GM23248 (cell line): ENCODE measurements at regions not wholly inside any gene's neighbourhood (a gene's known extent, or its start where the extent isn't known, plus 50 kb on each side); places are given as distances from the start of the nearest gene placed in this dataset.

Experiments
- DNase-seq: peaks from one replicate; pipeline ENCODE4 v3.0.0-alpha.2; 2015
- H2AFZ ChIP-seq: fragments of 200-600 bp; sonication (generic); 2 replicates; pipeline ENCODE4 v1.6.1; 2016; ENCODE audit warnings: antibody characterized with exemption
- H3F3A ChIP-seq: fragments of 200-600 bp; sonication (generic); 2 replicates; pipeline ENCODE4 v1.6.1; 2016; ENCODE audit warnings: mild to moderate bottlenecking, antibody characterized with exemption, mixed run types; ENCODE audit not compliant: insufficient read depth
- H3K27ac ChIP-seq: fragments of 200-600 bp; sonication (generic); 2 replicates; pipeline ENCODE4 v1.5.1; 2016; ENCODE audit warnings: mild to moderate bottlenecking
- H3K27me3 ChIP-seq: fragments of 200-600 bp; sonication (generic); replicated peaks from 2 replicates; pipeline ENCODE4 v1.6.1; 2016; ENCODE audit warnings: mild to moderate bottlenecking; ENCODE audit not compliant: insufficient read depth
- H3K36me3 ChIP-seq: fragments of 200-600 bp; sonication (generic); 2 replicates; pipeline ENCODE4 v1.6.1; 2016; ENCODE audit warnings: low read depth, mild to moderate bottlenecking
- H3K4me1 ChIP-seq: fragments of 200-600 bp; sonication (generic); 2 replicates; pipeline ENCODE4 v1.6.1; 2016; ENCODE audit warnings: mild to moderate bottlenecking; ENCODE audit not compliant: insufficient read depth
- H3K4me2 ChIP-seq: fragments of 200-600 bp; sonication (generic); one replicate; pipeline ENCODE4 v1.6.1; 2016; ENCODE audit warnings: mild to moderate bottlenecking; ENCODE audit not compliant: unreplicated experiment
- H3K4me3 ChIP-seq: fragments of 200-600 bp; sonication (generic); 2 replicates; pipeline ENCODE4 v1.5.1; 2016; ENCODE audit warnings: mild to moderate bottlenecking
- H3K79me2 ChIP-seq: fragments of 200-600 bp; sonication (generic); 2 replicates; pipeline ENCODE4 v1.6.1; 2016; ENCODE audit warnings: mild to moderate bottlenecking; ENCODE audit not compliant: insufficient read depth
- H3K9ac ChIP-seq: fragments of 200-600 bp; sonication (generic); 2 replicates; pipeline ENCODE4 v1.6.1; 2016; ENCODE audit warnings: mild to moderate bottlenecking
- H3K9me2 ChIP-seq: fragments of 200-600 bp; sonication (generic); 2 replicates; pipeline ENCODE4 v1.6.1; 2016; ENCODE audit warnings: mixed run types, mild to moderate bottlenecking, moderate library complexity; ENCODE audit not compliant: insufficient read depth
- H3K9me3 ChIP-seq: fragments of 200-600 bp; sonication (generic); one replicate; pipeline ENCODE4 v1.6.1; 2017; ENCODE audit warnings: low read depth
- H4K20me1 ChIP-seq: fragments of 200-600 bp; sonication (generic); 2 replicates; pipeline ENCODE4 v1.6.0; 2016; ENCODE audit not compliant: insufficient read depth
- EZH2 ChIP-seq: fragments of 200-600 bp; sonication (generic); IDR thresholded peaks from 2 replicates; pipeline ENCODE4 v1.6.1; 2018; ENCODE audit warnings: antibody characterized with exemption, mild to moderate bottlenecking; ENCODE audit not compliant: insufficient read depth, poor library complexity, severe bottlenecking
- EZH2phosphoT487 ChIP-seq: fragments of 200-600 bp; sonication (generic); IDR thresholded peaks from 2 replicates; pipeline ENCODE4 v1.6.1; 2018; ENCODE audit warnings: antibody characterized with exemption, moderate library complexity, mild to moderate bottlenecking, low read depth; ENCODE audit not compliant: insufficient read depth
- WGBS, 2 experiments: methylation state at CpG; one replicate each; pipeline ENCODE4 v1.1.6; 2015 to 2017; ENCODE audit warnings: low lambda C conversion rate in 2 of 2, low coverage in 1 of 2; ENCODE audit errors: missing lambda C conversion rate in 2 of 2; 5-methylcytosine and 5-hydroxymethylcytosine counted together
- in situ Hi-C: fragments of 300-500 bp; cut with MboI; formaldehyde crosslinking; loops from 2 replicates; pipeline ENCODE4 v1.15.0; 2020

GRCh38 chr4:144902614-144903013 is 195.4 kb downstream of the ANAPC10 start:
- no peaks in the 10 kb centered on the region for H3K36me3 ChIP-seq
- in situ Hi-C loops = no loop called here
- H3K9me3 ChIP-seq = no peaks in the 10 kb centered on the region
- H3K9me2 ChIP-seq = no peaks in the 10 kb centered on the region
- WGBS, 2 experiments = 3 to 6% methylated on average over 1 of the region's 1 CpG
- H3K4me3 ChIP-seq = no peak overlapping the region
- no peaks in the 10 kb centered on the region for H3K4me1 ChIP-seq
- no peaks in the 10 kb centered on the region for H4K20me1 ChIP-seq
- H3K27me3 ChIP-seq = no peaks in the 10 kb centered on the region
- DNase-seq = no peak
- no peak overlapping the region for H2AFZ ChIP-seq
- H3K79me2 ChIP-seq = no peaks in the 10 kb centered on the region
- no peak overlapping the region for H3K9ac ChIP-seq
- no peak for TF ChIP-seq EZH2
- TF ChIP-seq EZH2phosphoT487 = no peak
- no peak overlapping the region for H3K4me2 ChIP-seq
- H3K27ac ChIP-seq = no peak overlapping the region
- H3F3A ChIP-seq = no peaks in the 10 kb centered on the region

- no peaks in the 10 kb centered on the region for H3K79me2 ChIP-seq
- no peak overlapping the region for H2AFZ ChIP-seq
- no peaks in the 10 kb centered on the region for H3K9me3 ChIP-seq
- no peaks in the 10 kb centered on the region for H3K9me2 ChIP-seq
- peak; percentile 4 for DNase-seq
- no peak overlapping the region for H3K9ac ChIP-seq
- no peaks in the 10 kb centered on the region for H3K36me3 ChIP-seq
- H3K27ac ChIP-seq = no peak overlapping the region
- H3K27me3 ChIP-seq = no peaks in the 10 kb centered on the region
- in situ Hi-C loops = no loop called here
- no peaks in the 10 kb centered on the region for H4K20me1 ChIP-seq
- H3F3A ChIP-seq = no peaks in the 10 kb centered on the region
- no peak overlapping the region for H3K4me2 ChIP-seq
- no peaks in the 10 kb centered on the region for H3K4me1 ChIP-seq
- no peak overlapping the region for H3K4me3 ChIP-seq
- TF ChIP-seq EZH2phosphoT487 = no peak
- TF ChIP-seq EZH2 = no peak
- WGBS, 2 experiments = 8 to 12% methylated on average over 3 of the region's 3 CpGs
Measured at GRCh38 chr4:144903953-144904711, 193.9 kb downstream of the ANAPC10 start.

GRCh38 chr4:144905286-144905685 is 192.7 kb downstream of the ANAPC10 start:
- Histone ChIP-seq H3K79me2 (no peaks in the 10 kb centered on the region), H2AFZ (no peak overlapping the region), H3K9me2 (no peaks in the 10 kb centered on the region), H4K20me1 (no peaks in the 10 kb centered on the region), H3K27me3 (no peaks in the 10 kb centered on the region), H3K4me1 (no peaks in the 10 kb centered on the region), H3K36me3 (no peaks in the 10 kb centered on the region), H3K4me3 (no peak overlapping the region), H3K27ac (no peak overlapping the region), H3K9me3 (no peaks in the 10 kb centered on the region), H3K4me2 (no peak overlapping the region), H3K9ac (no peak overlapping the region), H3F3A (no peaks in the 10 kb centered on the region)
- WGBS, 2 experiments = 11 to 13% methylated on average over 2 of the region's 2 CpGs
- in situ Hi-C loops = no loop called here
- TF ChIP-seq EZH2phosphoT487 (no peak), EZH2 (no peak)
- no peak for DNase-seq

DNA sequence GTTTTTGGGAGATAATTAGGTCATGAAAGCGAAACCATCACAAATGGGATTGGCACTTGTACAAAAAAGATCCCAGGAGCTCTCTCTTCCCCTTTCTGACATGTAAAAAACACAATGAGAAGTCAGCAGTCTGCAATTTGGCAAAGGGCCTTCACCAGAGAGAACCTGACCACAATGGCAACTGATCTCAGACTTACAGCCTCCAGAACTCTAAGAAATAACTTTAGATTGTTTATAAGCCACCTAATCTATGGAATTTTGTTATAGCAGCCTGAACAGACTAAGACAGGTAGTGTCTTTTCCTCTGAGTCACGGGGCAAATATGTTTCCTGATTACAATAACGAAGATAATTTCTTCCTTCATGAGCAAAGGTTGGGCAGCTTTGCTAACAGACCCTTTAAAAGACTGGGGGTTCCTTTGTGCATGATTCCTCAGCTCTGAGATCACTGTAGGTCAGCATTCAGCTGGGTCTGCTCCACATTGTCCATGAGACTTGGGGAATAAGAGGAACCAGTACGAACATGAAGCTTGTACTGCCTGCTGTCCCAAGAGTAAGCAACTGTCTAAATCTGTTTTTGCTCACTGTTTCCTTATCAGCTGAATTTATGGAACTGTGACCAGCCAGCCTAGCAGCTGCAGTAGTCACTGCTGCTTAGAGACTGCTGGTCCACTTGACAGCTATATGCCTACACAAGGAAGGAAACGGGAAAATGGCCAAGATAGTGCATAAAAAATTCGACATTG is 191.6 kb downstream of the ANAPC10 start:
- in situ Hi-C loops = no loop called here
- Histone ChIP-seq H3K27ac (no peak overlapping the region), H3K36me3 (no peaks in the 10 kb centered on the region), H3K4me2 (no peak overlapping the region), H4K20me1 (no peaks in the 10 kb centered on the region), H3K4me1 (no peaks in the 10 kb centered on the region), H3K9me2 (no peaks in the 10 kb centered on the region), H2AFZ (no peak overlapping the region), H3F3A (no peaks in the 10 kb centered on the region), H3K79me2 (no peaks in the 10 kb centered on the region), H3K4me3 (no peak overlapping the region), H3K9me3 (no peaks in the 10 kb centered on the region), H3K27me3 (no peaks in the 10 kb centered on the region), H3K9ac (no peak overlapping the region)
- TF ChIP-seq EZH2 (no peak), EZH2phosphoT487 (no peak)
- DNase-seq = peak; percentile 8
- 36 to 38% methylated on average over 6 of the region's 6 CpGs for WGBS, 2 experiments
